ENCODE measurements at regions not wholly inside any gene's neighbourhood (a gene's known extent, or its start where the extent isn't known, plus 50 kb on each side); places are given as distances from the start of the nearest gene placed in this dataset.

GRCh38 chr6:87858440-87858839 lies 156.4 kb upstream of the AKIRIN2 start:
- Mint-ChIP-seq H3K27ac (ENCODE audit: unreplicated experiment) (no peak overlapping the region), H3K27me3 (ENCODE audit: unreplicated experiment) (peaks cover 3% of the 10 kb centered on the region), H3K9me3 (ENCODE audit: unreplicated experiment) (no peaks in the 10 kb centered on the region), H3K4me3 (ENCODE audit: unreplicated experiment) (no peak overlapping the region), H3K36me3 (ENCODE audit: unreplicated experiment) (no peaks in the 10 kb centered on the region), H3K4me1 (ENCODE audit: unreplicated experiment) (no peaks in the 10 kb centered on the region)
- no peak for DNase-seq (ENCODE audit: extremely low spot score, unreplicated experiment)
- TF ChIP-seq, protein P1, sequence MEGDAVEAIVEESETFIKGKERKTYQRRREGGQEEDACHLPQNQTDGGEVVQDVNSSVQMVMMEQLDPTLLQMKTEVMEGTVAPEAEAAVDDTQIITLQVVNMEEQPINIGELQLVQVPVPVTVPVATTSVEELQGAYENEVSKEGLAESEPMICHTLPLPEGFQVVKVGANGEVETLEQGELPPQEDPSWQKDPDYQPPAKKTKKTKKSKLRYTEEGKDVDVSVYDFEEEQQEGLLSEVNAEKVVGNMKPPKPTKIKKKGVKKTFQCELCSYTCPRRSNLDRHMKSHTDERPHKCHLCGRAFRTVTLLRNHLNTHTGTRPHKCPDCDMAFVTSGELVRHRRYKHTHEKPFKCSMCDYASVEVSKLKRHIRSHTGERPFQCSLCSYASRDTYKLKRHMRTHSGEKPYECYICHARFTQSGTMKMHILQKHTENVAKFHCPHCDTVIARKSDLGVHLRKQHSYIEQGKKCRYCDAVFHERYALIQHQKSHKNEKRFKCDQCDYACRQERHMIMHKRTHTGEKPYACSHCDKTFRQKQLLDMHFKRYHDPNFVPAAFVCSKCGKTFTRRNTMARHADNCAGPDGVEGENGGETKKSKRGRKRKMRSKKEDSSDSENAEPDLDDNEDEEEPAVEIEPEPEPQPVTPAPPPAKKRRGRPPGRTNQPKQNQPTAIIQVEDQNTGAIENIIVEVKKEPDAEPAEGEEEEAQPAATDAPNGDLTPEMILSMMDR (IDR thresholded peaks at IDR 0.05), result no peak

- no peaks in the 10 kb centered on the region for H3K9me3 Mint-ChIP-seq (ENCODE audit: unreplicated experiment)
- H3K27me3 Mint-ChIP-seq (ENCODE audit: unreplicated experiment), result peaks cover 24% of the 10 kb centered on the region
- no peaks in the 10 kb centered on the region for H3K36me3 Mint-ChIP-seq (ENCODE audit: unreplicated experiment)
- no peak overlapping the region for H3K27ac Mint-ChIP-seq (ENCODE audit: unreplicated experiment)
- TF ChIP-seq, protein P1 (IDR thresholded peaks at IDR 0.05), result no peak
- H3K4me1 Mint-ChIP-seq (ENCODE audit: unreplicated experiment), result no peaks in the 10 kb centered on the region
- no peak overlapping the region for H3K4me3 Mint-ChIP-seq (ENCODE audit: unreplicated experiment)
- DNase-seq (ENCODE audit: extremely low spot score, unreplicated experiment), result no peak
Measured at GRCh38 chr6:87851674-87852299, 149.8 kb upstream of the AKIRIN2 start.

DNA sequence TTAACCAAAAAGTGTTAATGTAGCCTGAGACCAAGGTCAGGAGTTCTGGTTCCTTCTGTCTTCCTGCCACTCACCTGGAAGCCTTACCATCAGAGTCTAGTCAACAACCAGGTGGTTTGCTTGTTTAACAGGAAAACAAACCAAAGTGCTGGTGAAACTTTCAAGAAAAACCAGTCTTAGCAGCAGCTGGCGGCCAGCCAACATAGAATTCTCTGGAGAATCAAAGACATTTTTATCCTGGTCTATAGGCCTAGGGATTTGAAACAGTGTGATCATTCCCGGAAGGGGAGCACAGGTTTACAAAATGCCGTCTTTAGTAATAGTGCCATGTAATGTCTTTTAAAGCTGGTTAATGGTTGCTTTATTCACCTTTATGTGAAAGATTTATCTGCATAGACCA lies 146.6 kb upstream of the AKIRIN2 start:
- Mint-ChIP-seq H3K9me3 (ENCODE audit: unreplicated experiment) (no peaks in the 10 kb centered on the region), H3K27me3 (ENCODE audit: unreplicated experiment) (peaks cover 33% of the 10 kb centered on the region), H3K4me1 (ENCODE audit: unreplicated experiment) (no peaks in the 10 kb centered on the region), H3K27ac (ENCODE audit: unreplicated experiment) (no peak overlapping the region), H3K36me3 (ENCODE audit: unreplicated experiment) (no peaks in the 10 kb centered on the region), H3K4me3 (ENCODE audit: unreplicated experiment) (no peak overlapping the region)
- TF ChIP-seq, protein P1 (IDR thresholded peaks at IDR 0.05), result no peak
- no peak for DNase-seq (ENCODE audit: extremely low spot score, unreplicated experiment)

DNA sequence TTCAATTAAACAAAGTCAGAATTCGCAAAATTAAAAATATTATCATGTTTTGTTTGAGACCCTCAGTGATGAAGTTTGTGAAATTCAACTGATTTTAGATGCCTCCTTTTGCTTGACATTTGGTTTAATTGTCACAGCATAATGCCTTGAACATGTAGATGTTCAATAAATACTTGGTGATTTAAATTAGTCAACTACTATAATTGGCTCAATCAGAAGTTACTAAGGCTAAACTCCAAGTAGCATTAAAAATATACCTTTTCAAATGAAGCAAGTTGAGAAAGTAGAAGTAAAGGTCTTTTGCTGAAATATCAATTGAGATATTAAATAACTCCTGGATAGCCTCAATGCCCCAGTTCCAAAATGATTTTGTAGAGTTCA lies 145.8 kb upstream of the AKIRIN2 start:
- DNase-seq (ENCODE audit: extremely low spot score, unreplicated experiment), result no peak
- Mint-ChIP-seq H3K27ac (ENCODE audit: unreplicated experiment) (no peak overlapping the region), H3K36me3 (ENCODE audit: unreplicated experiment) (no peaks in the 10 kb centered on the region), H3K27me3 (ENCODE audit: unreplicated experiment) (peaks cover 33% of the 10 kb centered on the region), H3K4me1 (ENCODE audit: unreplicated experiment) (no peaks in the 10 kb centered on the region), H3K4me3 (ENCODE audit: unreplicated experiment) (no peak overlapping the region), H3K9me3 (ENCODE audit: unreplicated experiment) (no peaks in the 10 kb centered on the region)
- TF ChIP-seq, protein P1 (IDR thresholded peaks at IDR 0.05), result no peak

DNA sequence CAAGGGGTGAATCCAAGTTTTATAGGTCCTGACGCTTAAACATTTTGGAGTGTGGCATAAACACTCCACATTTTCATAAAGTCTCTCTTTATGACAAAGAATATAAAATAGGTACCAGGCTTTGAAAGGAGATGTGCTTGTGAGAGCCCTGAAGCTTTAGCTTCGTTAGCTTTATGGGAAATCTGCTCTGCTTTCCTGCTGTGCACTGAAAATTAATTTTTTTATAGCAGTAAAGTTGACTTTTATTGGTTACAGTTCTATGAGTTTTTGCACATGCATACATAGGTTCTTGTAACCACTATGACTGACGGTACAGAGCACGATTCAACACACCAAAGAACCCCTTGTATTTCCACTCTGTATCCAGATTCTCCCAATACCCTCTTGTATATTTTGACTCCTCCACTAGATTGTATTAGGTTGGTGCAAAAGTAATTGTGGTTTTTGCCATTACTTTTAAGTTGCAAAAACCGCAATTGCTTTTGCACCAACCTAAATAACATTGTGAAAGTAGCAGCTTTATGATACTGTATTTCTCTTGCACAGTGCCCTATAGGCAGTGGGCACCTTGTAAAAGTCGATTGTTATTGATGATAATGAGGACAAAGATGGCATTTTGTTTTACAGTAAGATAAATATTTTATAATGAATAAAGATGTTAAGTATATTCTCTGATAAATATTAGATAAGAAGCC lies 145.2 kb upstream of the AKIRIN2 start:
- Mint-ChIP-seq H3K36me3 (ENCODE audit: unreplicated experiment) (no peaks in the 10 kb centered on the region), H3K27me3 (ENCODE audit: unreplicated experiment) (peaks cover 33% of the 10 kb centered on the region), H3K4me3 (ENCODE audit: unreplicated experiment) (no peak overlapping the region), H3K4me1 (ENCODE audit: unreplicated experiment) (no peaks in the 10 kb centered on the region), H3K9me3 (ENCODE audit: unreplicated experiment) (no peaks in the 10 kb centered on the region), H3K27ac (ENCODE audit: unreplicated experiment) (no peak overlapping the region)
- no peak for DNase-seq (ENCODE audit: extremely low spot score, unreplicated experiment)
- TF ChIP-seq, protein P1 (IDR thresholded peaks at IDR 0.05), result no peak
